Ovary (tissue), 3 donors: ENCODE measurements at regions not wholly inside any gene's neighbourhood (a gene's known extent, or its start where the extent isn't known, plus 50 kb on each side); places are given as distances from the start of the nearest gene placed in this dataset.

Experiments
- EP300 ChIP-seq: sonication (generic); formaldehyde crosslinking; IDR thresholded peaks from one replicate; pipeline ENCODE4 v1.6.1; 2017; ENCODE audit warnings: antibody characterized with exemption
- POLR2A ChIP-seq: fragments of 450-650 bp; IDR thresholded peaks from one replicate; pipeline ENCODE4 v1.6.1; 2017; ENCODE audit warnings: antibody characterized with exemption, mild to moderate bottlenecking, moderate library complexity
- TF ChIP-seq, protein P1 (sequence below), 3 donors: fragments of 450-650 bp in 2 of 3; fragments of 200-600 bp in 1 of 3; IDR thresholded peaks; one replicate each; pipeline versions ENCODE4 v1.5.1 to v1.8.0; 2016 to 2022; ENCODE audit warnings: antibody characterized with exemption in 3 of 3, mild to moderate bottlenecking in 1 of 3
- donor health status: DM: no; HTN: no; CAD: no.

DNA sequence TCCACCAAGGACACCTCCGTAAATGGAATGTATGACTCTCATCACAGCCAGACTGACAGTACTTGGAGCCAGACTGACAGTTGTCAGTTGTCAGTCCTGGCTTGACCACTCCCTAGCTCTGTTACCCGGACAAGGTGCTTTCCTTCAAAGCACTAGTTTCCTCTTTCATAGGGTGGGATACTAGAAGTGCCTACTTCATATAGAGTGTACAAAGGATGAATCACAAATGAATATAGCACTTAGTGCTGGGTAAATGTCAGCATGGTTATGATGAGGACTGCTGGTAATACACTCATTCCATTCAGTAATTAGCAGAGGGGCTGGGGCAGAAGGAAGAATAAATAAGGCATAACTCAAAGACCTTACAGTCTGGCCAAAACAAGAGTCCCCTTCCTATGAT, 91.4 kb downstream of the ARL4C start:
- TF ChIP-seq, protein P1, sequence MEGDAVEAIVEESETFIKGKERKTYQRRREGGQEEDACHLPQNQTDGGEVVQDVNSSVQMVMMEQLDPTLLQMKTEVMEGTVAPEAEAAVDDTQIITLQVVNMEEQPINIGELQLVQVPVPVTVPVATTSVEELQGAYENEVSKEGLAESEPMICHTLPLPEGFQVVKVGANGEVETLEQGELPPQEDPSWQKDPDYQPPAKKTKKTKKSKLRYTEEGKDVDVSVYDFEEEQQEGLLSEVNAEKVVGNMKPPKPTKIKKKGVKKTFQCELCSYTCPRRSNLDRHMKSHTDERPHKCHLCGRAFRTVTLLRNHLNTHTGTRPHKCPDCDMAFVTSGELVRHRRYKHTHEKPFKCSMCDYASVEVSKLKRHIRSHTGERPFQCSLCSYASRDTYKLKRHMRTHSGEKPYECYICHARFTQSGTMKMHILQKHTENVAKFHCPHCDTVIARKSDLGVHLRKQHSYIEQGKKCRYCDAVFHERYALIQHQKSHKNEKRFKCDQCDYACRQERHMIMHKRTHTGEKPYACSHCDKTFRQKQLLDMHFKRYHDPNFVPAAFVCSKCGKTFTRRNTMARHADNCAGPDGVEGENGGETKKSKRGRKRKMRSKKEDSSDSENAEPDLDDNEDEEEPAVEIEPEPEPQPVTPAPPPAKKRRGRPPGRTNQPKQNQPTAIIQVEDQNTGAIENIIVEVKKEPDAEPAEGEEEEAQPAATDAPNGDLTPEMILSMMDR (IDR thresholded peaks at IDR 0.05): no peak
- no peak for TF ChIP-seq POLR2A
- no peak for TF ChIP-seq EP300
